Limb (tissue), 2 donors: ENCODE measurements at regions not wholly inside any gene's neighbourhood (a gene's known extent, or its start where the extent isn't known, plus 50 kb on each side); places are given as distances from the start of the nearest gene placed in this dataset.

Experiments
- DNase-seq, 2 donors: peaks; one replicate each; pipeline ENCODE4 v3.0.0-alpha.2; 2016; ENCODE audit errors: extremely low spot score in 2 of 2

- no peak for DNase-seq
Observed at GRCh38 chr20:60313614-60314013, 355.4 kb downstream of the CDH26 start.

- DNase-seq, result no peak
Observed at GRCh38 chr20:60314727-60315126, 356.5 kb downstream of the CDH26 start.

- no peak for DNase-seq
Observed at GRCh38 chr20:60316476-60317158, 358.4 kb downstream of the CDH26 start.

GRCh38 chr20:60317401-60317800 is 359.2 kb downstream of the CDH26 start:
- DNase-seq, result no peak

GRCh38 chr20:60321601-60322000 is 363.4 kb downstream of the CDH26 start:
- no peak for DNase-seq

- no peak for DNase-seq
Observed at GRCh38 chr20:60326821-60327220, 368.6 kb downstream of the CDH26 start.

- no peak for DNase-seq
Observed at GRCh38 chr20:60327971-60328660, 369.9 kb downstream of the CDH26 start.

- no peak for DNase-seq
Observed at GRCh38 chr20:60330461-60330860, 372.2 kb downstream of the CDH26 start.

- DNase-seq, result no peak
Observed at GRCh38 chr20:60331688-60332300, 373.6 kb downstream of the CDH26 start.

GRCh38 chr20:60332523-60332922 is 374.3 kb downstream of the CDH26 start:
- DNase-seq, result no peak

- DNase-seq, result no peak
Observed at GRCh38 chr20:60334911-60335310, 376.7 kb downstream of the CDH26 start.

GRCh38 chr20:60338556-60338955 is 380.3 kb downstream of the CDH26 start:
- no peak for DNase-seq

GRCh38 chr20:60339738-60340137 is 381.5 kb downstream of the CDH26 start:
- no peak for DNase-seq

GRCh38 chr20:60340232-60340631 is 382.0 kb downstream of the CDH26 start:
- no peak for DNase-seq

- no peak for DNase-seq
Observed at GRCh38 chr20:60341062-60341461, 382.8 kb downstream of the CDH26 start.

GRCh38 chr20:60345106-60345505 is 386.9 kb downstream of the CDH26 start:
- no peak for DNase-seq

GRCh38 chr20:60349418-60349817 is 391.2 kb downstream of the CDH26 start:
- no peak for DNase-seq

- DNase-seq, result no peak
Observed at GRCh38 chr20:60352017-60352416, 393.8 kb downstream of the CDH26 start.

- no peak for DNase-seq
Observed at GRCh38 chr20:60352596-60352995, 394.4 kb downstream of the CDH26 start.

GRCh38 chr20:60354024-60354580 is 395.9 kb downstream of the CDH26 start:
- DNase-seq, result no peak

GRCh38 chr20:60358101-60358500 is 399.9 kb downstream of the CDH26 start:
- no peak for DNase-seq

GRCh38 chr20:60359010-60359409 is 400.8 kb downstream of the CDH26 start:
- no peak for DNase-seq
